IPS-18a (cell line): ENCODE measurements at regions not wholly inside any gene's neighbourhood (a gene's known extent, or its start where the extent isn't known, plus 50 kb on each side); places are given as distances from the start of the nearest gene placed in this dataset.
"Not testable (repeated sequence)": the region's sequence is repeated elsewhere in the genome, so short reads cannot be mapped to it uniquely, and the experiment has no call there.

Experiments used
- H3K27ac ChIP-seq: one replicate; pipeline ENCODE4 v1.5.1; 2013; ENCODE audit warnings: low read length
- H3K27me3 ChIP-seq: one replicate; pipeline ENCODE4 v1.6.1; 2013; ENCODE audit warnings: mild to moderate bottlenecking, low read length; ENCODE audit not compliant: control insufficient read depth, insufficient read depth
- H3K36me3 ChIP-seq: one replicate; pipeline ENCODE4 v1.6.1; 2013; ENCODE audit warnings: low read depth, low read length; ENCODE audit not compliant: control insufficient read depth
- H3K4me1 ChIP-seq: one replicate; pipeline ENCODE4 v1.6.1; 2013; ENCODE audit warnings: low read depth, low read length; ENCODE audit not compliant: control insufficient read depth
- H3K4me3 ChIP-seq: one replicate; pipeline ENCODE4 v1.5.1; 2013; ENCODE audit warnings: low read length
- H3K9ac ChIP-seq: one replicate; pipeline ENCODE4 v1.6.1; 2013; ENCODE audit warnings: mild to moderate bottlenecking, low read length, moderate library complexity
- H3K9me3 ChIP-seq: one replicate; pipeline ENCODE4 v1.6.1; 2013; ENCODE audit warnings: low read depth, low read length; ENCODE audit not compliant: control insufficient read depth

DNA sequence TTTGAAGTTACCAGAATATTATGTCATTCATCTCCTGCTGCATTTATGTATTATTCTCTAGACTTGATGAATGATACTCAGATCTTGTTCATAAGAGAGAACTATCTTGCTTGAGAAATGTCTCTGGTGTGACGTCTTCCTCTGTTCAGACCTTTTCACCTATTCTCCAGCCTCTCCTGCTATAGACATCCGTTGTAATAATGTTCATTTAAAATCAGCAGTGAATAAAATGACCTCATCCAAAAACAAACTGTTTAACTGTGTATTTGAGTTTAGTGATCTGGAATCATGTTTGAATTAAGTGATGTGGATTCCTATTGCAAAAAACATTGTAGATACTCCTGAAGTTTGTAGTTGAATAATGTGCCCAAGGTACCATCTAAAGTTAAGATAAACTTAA, 487.1 kb downstream of the PCNX1 start:
- H3K9me3 ChIP-seq = no peaks in the 10 kb centered on the region
- H3K9ac ChIP-seq = no peak overlapping the region
- no peaks in the 10 kb centered on the region for H3K36me3 ChIP-seq
- H3K4me3 ChIP-seq = no peak overlapping the region
- H3K27ac ChIP-seq = no peak overlapping the region
- H3K27me3 ChIP-seq = no peaks in the 10 kb centered on the region
- H3K4me1 ChIP-seq = no peaks in the 10 kb centered on the region

DNA sequence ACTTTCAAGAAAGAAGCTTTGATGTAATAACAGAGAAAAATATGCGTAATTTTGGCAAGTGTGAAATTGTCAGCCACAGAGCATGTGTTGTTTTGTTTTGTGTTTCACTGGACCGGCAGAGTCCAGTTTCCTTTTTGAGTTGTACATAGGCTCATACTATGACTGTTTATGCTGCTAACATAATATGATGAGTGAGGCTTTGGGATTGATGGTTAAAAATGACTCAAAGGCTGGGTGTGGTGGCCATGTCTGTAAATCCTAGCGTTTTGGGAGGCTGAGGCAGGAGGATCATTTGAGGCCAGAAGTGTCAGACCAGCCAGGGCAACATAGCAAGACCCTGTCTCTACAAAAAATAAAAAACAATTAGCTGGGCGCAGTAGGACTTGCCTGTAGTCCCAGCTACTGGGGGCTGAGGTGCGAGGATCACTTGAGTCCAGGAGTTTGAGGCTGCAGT, 487.9 kb downstream of the PCNX1 start:
- no peak overlapping the region for H3K9ac ChIP-seq
- no peak overlapping the region for H3K4me3 ChIP-seq
- no peak overlapping the region for H3K27ac ChIP-seq
- H3K36me3 ChIP-seq = no peaks in the 10 kb centered on the region
- no peaks in the 10 kb centered on the region for H3K9me3 ChIP-seq
- no peaks in the 10 kb centered on the region for H3K4me1 ChIP-seq
- H3K27me3 ChIP-seq = no peaks in the 10 kb centered on the region

DNA sequence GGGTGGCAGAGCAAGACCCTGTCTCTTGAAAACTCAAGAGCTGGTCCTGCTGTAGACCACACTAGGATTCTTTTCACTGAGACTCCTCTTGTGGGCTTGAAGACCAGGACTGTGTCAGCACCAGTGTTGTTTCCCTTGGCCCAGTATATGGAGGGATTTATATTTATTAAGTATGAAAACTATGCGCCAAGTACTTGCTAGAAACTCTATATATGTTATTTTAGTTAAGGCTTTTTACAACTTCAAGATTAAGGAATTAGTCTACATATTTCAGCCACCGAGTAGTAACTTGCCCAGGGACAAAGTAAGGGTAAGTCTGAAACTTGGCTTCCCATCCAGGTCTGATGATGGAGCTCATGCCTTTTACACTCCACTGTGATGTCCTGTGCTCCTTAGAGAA, 488.4 kb downstream of the PCNX1 start:
- no peak overlapping the region for H3K4me3 ChIP-seq
- no peak overlapping the region for H3K27ac ChIP-seq
- no peaks in the 10 kb centered on the region for H3K9me3 ChIP-seq
- no peak overlapping the region for H3K9ac ChIP-seq
- H3K4me1 ChIP-seq = no peaks in the 10 kb centered on the region
- H3K27me3 ChIP-seq = no peaks in the 10 kb centered on the region
- no peaks in the 10 kb centered on the region for H3K36me3 ChIP-seq

DNA sequence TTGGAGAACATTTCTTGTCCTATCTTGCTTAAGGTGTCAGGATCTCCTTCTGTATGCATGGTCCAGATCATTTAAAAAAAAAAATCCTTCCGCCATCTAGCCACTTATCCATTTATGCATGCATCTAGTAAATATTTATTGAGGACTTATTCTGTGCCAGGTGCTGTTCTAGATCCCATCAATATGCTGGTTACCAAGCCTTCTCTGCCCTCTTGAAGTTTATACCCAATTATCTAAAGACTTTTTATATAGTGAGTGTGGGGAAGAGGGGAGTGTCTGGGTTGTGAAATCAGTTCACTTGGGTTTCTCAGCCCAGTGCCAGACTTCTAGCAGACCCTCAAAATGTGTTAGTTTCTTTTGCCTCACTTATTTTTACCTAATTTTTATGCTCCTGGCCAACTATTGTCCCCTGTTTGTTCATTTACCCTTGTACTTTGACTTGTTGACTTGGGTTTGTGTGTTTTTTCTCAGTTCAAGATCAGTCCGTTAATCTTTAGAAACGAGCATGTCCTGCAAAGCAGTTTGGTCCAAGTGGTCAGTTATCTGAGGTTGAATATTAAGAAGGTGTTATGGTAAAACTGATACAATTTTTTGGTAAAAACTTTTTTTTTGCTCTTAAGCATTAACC, 488.9 kb downstream of the PCNX1 start:
- Histone ChIP-seq H3K9ac (no peak overlapping the region), H3K27ac (no peak overlapping the region), H3K9me3 (no peaks in the 10 kb centered on the region), H3K27me3 (no peaks in the 10 kb centered on the region), H3K4me3 (no peak overlapping the region), H3K4me1 (peaks cover 4% of the 10 kb centered on the region), H3K36me3 (no peaks in the 10 kb centered on the region)

DNA sequence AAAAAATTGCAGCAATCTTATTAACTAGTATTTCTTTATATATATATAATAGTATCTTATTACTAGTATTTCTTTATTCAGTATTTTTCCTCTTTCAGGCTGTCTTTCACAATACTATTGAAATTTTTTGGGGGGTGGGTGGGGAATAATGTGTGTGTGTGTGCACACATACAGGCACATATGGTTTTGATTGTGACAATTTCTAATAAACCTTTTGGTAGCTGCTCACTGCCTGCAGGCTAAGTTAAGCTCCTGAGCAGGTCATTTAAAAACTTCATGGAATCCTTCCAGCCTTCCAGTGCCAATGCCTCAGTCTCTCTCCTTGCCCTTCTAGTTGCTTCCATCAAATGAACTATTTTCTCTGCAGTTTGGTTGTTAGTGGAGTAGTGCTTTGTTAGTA, 490.1 kb downstream of the PCNX1 start:
- Histone ChIP-seq H3K4me3 (no peak overlapping the region), H3K4me1 (peaks cover 4% of the 10 kb centered on the region), H3K36me3 (no peaks in the 10 kb centered on the region), H3K27me3 (no peaks in the 10 kb centered on the region), H3K9me3 (no peaks in the 10 kb centered on the region), H3K9ac (no peak overlapping the region), H3K27ac (no peak overlapping the region)

DNA sequence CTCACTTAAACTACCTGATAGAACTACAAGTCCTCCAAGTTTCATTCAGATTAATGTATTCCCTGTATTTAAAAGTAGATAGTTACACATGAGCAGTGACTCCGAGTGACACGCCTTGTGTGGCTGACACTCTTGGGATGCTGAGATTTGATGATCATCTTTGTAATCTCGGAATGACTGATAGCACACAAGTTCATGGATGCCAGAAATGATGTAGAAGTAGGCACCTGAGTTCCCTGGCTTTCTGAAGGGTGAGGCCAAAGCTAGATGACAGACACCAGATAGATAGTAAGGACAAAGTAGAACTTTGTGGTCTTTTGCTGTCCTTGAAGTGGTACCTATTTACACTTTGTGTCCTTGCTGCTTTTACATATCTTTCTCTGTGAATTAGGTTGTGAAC, 491.2 kb downstream of the PCNX1 start:
- no peaks in the 10 kb centered on the region for H3K36me3 ChIP-seq
- no peak overlapping the region for H3K9ac ChIP-seq
- no peaks in the 10 kb centered on the region for H3K9me3 ChIP-seq
- H3K4me3 ChIP-seq = no peak overlapping the region
- no peaks in the 10 kb centered on the region for H3K27me3 ChIP-seq
- H3K4me1 ChIP-seq = peaks cover 4% of the 10 kb centered on the region
- no peak overlapping the region for H3K27ac ChIP-seq

DNA sequence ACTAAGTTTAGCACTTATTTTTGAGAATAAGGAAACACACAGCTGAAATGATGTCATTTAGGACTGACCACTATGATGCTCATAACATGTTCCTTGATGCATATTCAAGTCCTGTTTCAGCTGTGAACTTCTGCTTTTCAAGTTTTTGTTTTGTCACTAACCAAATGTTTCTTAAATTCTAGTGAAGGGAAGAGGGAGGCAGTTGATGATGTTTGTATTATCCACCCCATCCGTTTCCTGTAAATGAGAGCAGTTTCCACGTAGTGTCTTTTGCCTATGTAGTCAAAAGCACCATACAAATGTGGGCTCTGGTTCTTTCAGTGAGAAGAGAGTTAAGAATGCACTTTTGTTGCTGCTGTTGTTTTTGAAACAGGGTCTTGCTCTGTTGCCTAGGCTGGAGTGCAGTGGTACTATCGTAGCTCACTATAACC, 491.8 kb downstream of the PCNX1 start:
- no peaks in the 10 kb centered on the region for H3K9me3 ChIP-seq
- H3K27me3 ChIP-seq = no peaks in the 10 kb centered on the region
- H3K4me1 ChIP-seq = peaks cover 4% of the 10 kb centered on the region
- H3K9ac ChIP-seq = no peak overlapping the region
- no peak overlapping the region for H3K4me3 ChIP-seq
- H3K36me3 ChIP-seq = no peaks in the 10 kb centered on the region
- no peak overlapping the region for H3K27ac ChIP-seq

DNA sequence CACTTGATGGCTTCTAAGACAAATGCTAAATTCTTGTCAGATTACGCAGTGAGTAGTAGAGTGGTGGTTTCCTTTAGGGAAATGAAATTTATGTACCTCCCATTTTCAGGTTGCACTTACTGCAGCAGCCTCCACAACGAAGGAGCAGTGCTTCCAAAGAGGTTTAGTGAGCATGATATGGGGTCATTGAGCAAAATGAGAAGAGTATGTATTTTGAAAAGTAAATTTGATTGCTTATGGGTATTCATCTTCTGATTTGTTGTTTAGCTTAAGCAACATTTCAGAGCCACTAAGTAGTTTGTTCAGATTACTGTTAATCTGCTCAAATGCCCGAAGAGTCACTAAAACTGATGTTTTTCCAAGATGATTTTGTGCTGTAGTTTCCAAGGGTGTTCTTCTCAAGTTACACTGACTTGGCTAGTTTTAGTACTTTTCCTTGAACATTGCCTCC, 493.6 kb downstream of the PCNX1 start:
- Histone ChIP-seq H3K36me3 (no peaks in the 10 kb centered on the region), H3K4me3 (no peak overlapping the region), H3K27ac (no peak overlapping the region), H3K9me3 (no peaks in the 10 kb centered on the region), H3K27me3 (no peaks in the 10 kb centered on the region), H3K4me1 (peaks cover 4% of the 10 kb centered on the region), H3K9ac (no peak overlapping the region)

DNA sequence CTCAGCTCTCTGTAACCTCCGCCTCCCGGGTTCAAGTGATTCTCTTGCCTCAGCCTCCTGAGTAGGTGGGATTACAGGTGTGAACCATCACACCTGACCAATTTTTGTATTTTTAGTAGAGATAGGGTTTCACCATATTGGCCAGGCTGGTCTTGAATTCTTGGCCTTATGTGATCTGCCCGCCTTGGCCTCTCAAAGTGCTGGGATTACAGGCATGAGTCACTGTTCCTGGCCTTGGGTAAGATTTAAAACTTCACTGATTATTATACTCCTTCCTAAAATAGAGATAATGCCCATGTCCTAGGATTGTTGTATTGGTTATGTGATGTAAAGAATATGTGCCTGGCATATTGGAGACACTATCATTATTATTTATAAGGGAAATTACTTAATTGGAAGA, 495.2 kb downstream of the PCNX1 start:
- H3K9ac ChIP-seq, H3K36me3 ChIP-seq, H3K4me1 ChIP-seq, H3K27me3 ChIP-seq, H3K4me3 ChIP-seq, H3K27ac ChIP-seq, H3K9me3 ChIP-seq: not testable (repeated sequence)

DNA sequence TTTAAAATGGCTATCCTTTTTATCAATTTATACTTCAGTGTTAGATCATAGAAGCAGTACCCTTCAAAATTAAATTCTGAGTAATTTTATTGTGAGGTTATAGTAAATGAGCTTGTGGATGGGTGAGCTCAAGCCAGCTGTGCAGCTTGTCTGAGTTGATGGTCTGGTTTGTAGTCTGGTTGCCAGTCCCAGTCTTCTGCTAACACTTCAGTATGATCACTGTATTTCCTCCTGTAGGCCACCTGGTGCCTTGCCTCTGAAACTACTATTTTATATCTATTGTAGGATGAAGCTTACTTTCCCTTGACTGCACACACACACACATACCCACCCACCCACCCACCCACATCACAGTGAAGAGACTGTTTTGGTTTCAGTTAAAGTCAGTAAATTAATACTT, 496.4 kb downstream of the PCNX1 start:
- Histone ChIP-seq H3K4me1 (peaks cover 11% of the 10 kb centered on the region), H3K9ac (no peak overlapping the region), H3K27me3 (no peaks in the 10 kb centered on the region), H3K4me3 (no peak overlapping the region), H3K27ac (no peak overlapping the region), H3K36me3 (no peaks in the 10 kb centered on the region), H3K9me3 (no peaks in the 10 kb centered on the region)

DNA sequence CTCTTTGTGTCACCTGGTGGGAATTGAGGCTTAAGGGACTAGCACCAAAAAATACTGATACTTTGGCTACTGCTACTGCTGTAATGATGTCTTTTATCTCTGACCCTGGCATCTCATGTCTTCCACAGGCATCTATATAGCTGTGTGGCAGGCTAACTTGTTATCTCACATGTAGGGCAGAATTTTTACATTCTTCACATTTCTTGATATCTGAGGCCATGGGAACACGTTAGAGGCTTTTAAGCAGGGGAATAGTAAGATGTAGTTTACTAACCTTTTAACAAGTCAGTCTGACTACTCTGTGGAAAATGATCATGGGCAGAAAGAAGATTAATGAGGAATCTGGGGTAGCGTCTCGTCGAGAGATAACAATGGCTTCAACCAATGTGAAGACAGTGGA, 498.4 kb downstream of the PCNX1 start:
- no peak overlapping the region for H3K9ac ChIP-seq
- H3K4me1 ChIP-seq = peaks cover 16% of the 10 kb centered on the region
- no peaks in the 10 kb centered on the region for H3K9me3 ChIP-seq
- no peaks in the 10 kb centered on the region for H3K27me3 ChIP-seq
- H3K27ac ChIP-seq = no peak overlapping the region
- no peaks in the 10 kb centered on the region for H3K36me3 ChIP-seq
- no peak overlapping the region for H3K4me3 ChIP-seq

DNA sequence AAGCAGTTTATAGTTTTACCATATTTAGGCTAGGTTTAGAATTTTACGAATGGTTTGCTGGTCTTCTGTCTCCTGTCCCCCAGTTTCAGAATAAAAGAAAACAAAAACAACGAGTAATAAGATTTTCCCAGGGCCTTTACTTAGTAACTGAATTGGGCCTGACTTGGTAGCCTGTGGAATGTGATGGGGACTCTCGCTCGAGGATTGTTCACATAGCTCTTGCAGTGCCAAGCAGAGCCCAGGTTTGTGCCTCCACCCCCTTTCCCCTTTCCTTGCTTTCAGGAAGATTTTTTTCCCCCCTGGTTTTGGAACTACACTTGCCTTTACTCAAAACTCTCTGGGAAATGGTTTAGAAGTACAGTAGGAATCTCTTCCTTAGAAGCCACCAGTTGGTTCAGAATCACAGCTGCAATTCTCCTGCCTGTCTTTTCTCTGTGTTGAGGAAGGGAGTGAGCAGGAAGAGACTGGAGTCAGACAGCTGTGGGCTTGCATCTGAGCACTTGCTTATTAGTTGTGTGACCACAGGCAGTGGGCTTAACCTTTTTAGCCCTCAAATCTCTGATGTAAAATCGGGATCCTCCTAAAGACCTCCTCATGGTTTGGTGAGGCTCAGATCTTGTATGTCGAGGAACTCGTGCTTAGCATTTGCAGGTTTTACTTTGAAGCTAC, 501.2 kb downstream of the PCNX1 start:
- Histone ChIP-seq H3K36me3 (no peaks in the 10 kb centered on the region), H3K4me1 (peaks cover 15% of the 10 kb centered on the region), H3K9ac (no peak overlapping the region), H3K27me3 (no peaks in the 10 kb centered on the region), H3K9me3 (no peaks in the 10 kb centered on the region), H3K27ac (no peak overlapping the region), H3K4me3 (no peak overlapping the region)
